ENCODE measurements at regions not wholly inside any gene's neighbourhood (a gene's known extent, or its start where the extent isn't known, plus 50 kb on each side); places are given as distances from the start of the nearest gene placed in this dataset.

GRCh38 chr7:47191876-47192291 lies 390.0 kb downstream of the TNS3 start:
- TF ChIP-seq POLR2AphosphoS5 (IDR thresholded peaks at IDR 0.05; ENCODE audit: borderline replicate concordance, low read depth, low read length) (no peak), EZH2 (IDR thresholded peaks at IDR 0.05) (no peak)

Measured in SK-N-MC (cell line).